Glutamatergic neuron (in vitro differentiated cells): ENCODE measurements at regions not wholly inside any gene's neighbourhood (a gene's known extent, or its start where the extent isn't known, plus 50 kb on each side); places are given as distances from the start of the nearest gene placed in this dataset.

Experiments used
- DNase-seq: peaks from one replicate; pipeline ENCODE4 v3.0.0; 2022
- H3K27ac Mint-ChIP-seq: one replicate; pipeline ENCODE4 v1.8.0; 2020; ENCODE audit warnings: mild to moderate bottlenecking, mixed read lengths, inconsistent platforms; ENCODE audit not compliant: unreplicated experiment
- H3K27me3 Mint-ChIP-seq: one replicate; pipeline ENCODE4 v1.8.0; 2020; ENCODE audit warnings: mild to moderate bottlenecking, moderate library complexity, mixed read lengths, inconsistent platforms; ENCODE audit not compliant: unreplicated experiment
- H3K36me3 Mint-ChIP-seq: one replicate; pipeline ENCODE4 v1.8.0; 2020; ENCODE audit warnings: mild to moderate bottlenecking, mixed read lengths, inconsistent platforms; ENCODE audit not compliant: unreplicated experiment
- H3K4me1 Mint-ChIP-seq: one replicate; pipeline ENCODE4 v1.8.0; 2020; ENCODE audit warnings: mild to moderate bottlenecking, low read depth, mixed read lengths, inconsistent platforms; ENCODE audit not compliant: unreplicated experiment
- H3K4me3 Mint-ChIP-seq: one replicate; pipeline ENCODE4 v1.8.0; 2020; ENCODE audit warnings: mild to moderate bottlenecking, mixed read lengths, inconsistent platforms; ENCODE audit not compliant: unreplicated experiment
- H3K9me3 Mint-ChIP-seq: one replicate; pipeline ENCODE4 v1.8.0; 2020; ENCODE audit warnings: mild to moderate bottlenecking, moderate library complexity, mixed read lengths, inconsistent platforms; ENCODE audit not compliant: unreplicated experiment
- TF ChIP-seq, protein P1 (sequence below): fragments of 200-600 bp; sonication (generic); IDR thresholded peaks from one replicate; pipeline ENCODE4 v1.5.0; 2021; ENCODE audit not compliant: partially characterized antibody, unreplicated experiment

DNA sequence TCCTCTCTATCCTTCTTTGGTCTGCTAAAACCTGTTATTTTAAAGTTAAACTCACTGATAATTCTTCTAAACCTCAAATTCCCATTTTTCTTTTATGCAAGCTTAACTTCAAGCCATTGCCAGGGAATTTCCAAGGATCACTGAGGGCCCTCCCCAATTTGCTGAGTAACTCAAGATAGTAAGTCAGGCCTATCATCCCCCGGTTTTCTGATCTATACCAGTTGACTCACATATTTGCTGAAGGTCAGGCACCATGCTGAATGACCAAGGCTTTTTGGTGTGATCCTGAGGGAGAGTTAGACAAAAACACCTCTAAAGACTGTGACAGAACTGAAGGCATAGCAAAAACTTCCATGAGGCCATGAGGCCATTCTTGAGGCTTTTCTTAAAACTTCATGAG is 1301.9 kb downstream of the PCDH7 start:
- TF ChIP-seq, protein P1, sequence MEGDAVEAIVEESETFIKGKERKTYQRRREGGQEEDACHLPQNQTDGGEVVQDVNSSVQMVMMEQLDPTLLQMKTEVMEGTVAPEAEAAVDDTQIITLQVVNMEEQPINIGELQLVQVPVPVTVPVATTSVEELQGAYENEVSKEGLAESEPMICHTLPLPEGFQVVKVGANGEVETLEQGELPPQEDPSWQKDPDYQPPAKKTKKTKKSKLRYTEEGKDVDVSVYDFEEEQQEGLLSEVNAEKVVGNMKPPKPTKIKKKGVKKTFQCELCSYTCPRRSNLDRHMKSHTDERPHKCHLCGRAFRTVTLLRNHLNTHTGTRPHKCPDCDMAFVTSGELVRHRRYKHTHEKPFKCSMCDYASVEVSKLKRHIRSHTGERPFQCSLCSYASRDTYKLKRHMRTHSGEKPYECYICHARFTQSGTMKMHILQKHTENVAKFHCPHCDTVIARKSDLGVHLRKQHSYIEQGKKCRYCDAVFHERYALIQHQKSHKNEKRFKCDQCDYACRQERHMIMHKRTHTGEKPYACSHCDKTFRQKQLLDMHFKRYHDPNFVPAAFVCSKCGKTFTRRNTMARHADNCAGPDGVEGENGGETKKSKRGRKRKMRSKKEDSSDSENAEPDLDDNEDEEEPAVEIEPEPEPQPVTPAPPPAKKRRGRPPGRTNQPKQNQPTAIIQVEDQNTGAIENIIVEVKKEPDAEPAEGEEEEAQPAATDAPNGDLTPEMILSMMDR = no peak
- Mint-ChIP-seq H3K36me3 (no peaks in the 10 kb centered on the region), H3K27ac (no peak overlapping the region), H3K4me1 (no peaks in the 10 kb centered on the region), H3K4me3 (no peak overlapping the region), H3K27me3 (no peaks in the 10 kb centered on the region), H3K9me3 (no peaks in the 10 kb centered on the region)
- no peak for DNase-seq

DNA sequence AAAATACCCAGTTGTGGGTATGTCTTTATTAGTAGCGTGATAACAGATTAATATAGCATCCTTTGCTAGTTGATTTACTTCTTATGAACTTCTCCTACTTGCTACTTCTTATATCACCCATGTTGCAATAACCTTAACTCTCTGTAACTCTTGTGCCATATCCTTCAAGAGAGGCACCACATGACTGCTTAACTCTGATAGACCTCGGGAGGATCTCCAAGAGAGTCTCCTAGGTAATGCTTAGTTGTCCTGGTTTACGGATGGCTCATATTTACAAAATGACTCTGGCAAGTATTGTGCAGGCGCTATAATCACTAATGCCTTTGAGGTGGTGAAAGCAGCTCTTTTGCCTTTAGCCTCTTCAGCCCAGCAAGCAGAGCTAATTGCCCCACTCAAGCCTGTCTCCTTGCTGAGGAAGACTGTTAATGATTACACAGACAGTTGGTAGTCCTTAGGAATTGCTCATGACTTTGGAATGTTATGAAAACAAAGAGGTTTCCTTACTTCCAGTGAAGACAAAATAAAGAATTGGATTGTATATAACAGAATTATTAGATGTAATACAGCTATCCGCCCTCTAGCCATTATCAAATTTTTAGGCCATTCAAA is 1305.8 kb downstream of the PCDH7 start:
- H3K4me3 Mint-ChIP-seq = no peak overlapping the region
- H3K27me3 Mint-ChIP-seq = no peaks in the 10 kb centered on the region
- TF ChIP-seq, protein P1 = no peak
- no peak for DNase-seq
- no peaks in the 10 kb centered on the region for H3K9me3 Mint-ChIP-seq
- H3K4me1 Mint-ChIP-seq = no peaks in the 10 kb centered on the region
- no peak overlapping the region for H3K27ac Mint-ChIP-seq
- no peaks in the 10 kb centered on the region for H3K36me3 Mint-ChIP-seq

DNA sequence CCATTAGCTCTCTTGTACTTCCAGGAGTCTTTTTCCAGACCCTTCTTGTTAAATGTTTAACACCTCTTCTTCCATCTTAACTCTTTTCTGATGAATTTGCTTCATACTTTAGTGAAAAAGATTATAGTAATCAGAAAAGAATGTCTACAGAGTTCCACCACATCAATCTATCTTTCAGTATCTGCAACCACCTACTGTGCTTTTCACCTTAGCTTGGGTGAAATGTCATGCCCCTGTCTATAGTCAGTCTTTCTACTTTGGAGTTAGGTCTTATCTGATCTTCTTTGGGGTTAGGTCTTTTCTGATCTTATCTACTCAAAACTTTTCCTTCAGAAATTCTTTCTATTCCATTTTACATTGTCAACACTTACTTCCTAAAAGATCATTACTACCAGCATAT is 1310.2 kb downstream of the PCDH7 start:
- H3K36me3 Mint-ChIP-seq = no peaks in the 10 kb centered on the region
- H3K27me3 Mint-ChIP-seq = no peaks in the 10 kb centered on the region
- no peaks in the 10 kb centered on the region for H3K9me3 Mint-ChIP-seq
- DNase-seq = no peak
- no peak overlapping the region for H3K4me3 Mint-ChIP-seq
- TF ChIP-seq, protein P1 = no peak
- no peak overlapping the region for H3K27ac Mint-ChIP-seq
- H3K4me1 Mint-ChIP-seq = no peaks in the 10 kb centered on the region

DNA sequence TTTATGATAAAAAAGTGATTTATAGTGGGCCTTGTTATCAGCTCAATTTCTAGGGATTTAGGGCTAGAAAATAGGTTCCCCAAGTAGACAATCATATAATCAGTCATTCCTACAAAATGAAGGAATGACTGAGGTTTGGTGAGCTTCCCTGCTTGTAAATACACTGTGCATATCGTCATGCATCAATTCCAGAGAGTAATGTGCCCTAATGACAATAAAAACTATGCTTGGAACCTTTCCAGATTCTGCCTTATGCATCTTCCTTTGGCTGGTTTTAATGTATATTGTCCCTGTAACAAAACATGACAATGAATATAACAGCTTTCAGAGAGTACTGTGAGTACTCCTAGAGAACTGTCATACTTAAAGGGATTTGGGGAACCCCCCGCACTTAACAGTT is 1310.9 kb downstream of the PCDH7 start:
- TF ChIP-seq, protein P1 = no peak
- H3K36me3 Mint-ChIP-seq = no peaks in the 10 kb centered on the region
- H3K27ac Mint-ChIP-seq = no peak overlapping the region
- DNase-seq = no peak
- H3K27me3 Mint-ChIP-seq = no peaks in the 10 kb centered on the region
- no peak overlapping the region for H3K4me3 Mint-ChIP-seq
- no peaks in the 10 kb centered on the region for H3K9me3 Mint-ChIP-seq
- H3K4me1 Mint-ChIP-seq = no peaks in the 10 kb centered on the region

DNA sequence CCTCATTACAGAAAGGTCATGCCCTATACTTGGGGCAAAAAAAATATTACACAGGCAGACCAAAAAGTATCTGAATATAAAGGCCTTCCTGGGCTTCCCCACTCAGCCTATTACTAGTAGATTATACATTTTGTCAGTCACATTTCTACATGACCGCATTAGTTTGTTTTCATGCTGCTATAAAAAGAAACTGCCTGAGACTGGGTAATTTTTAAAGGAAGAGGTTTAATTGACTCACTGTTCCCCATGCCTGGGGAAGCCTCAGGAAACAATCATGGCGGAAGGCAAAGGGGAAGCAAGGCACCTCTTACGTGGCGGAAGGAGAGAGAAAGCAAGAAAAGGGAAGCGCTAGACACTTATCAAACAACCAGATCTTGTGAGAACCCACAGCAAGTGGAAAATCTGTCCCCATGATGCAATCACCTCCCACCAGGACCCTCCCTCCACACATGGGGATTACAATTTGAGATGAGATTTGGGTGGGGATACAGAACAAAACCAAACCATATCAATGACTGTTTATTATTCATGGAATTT is 1312.0 kb downstream of the PCDH7 start:
- H3K9me3 Mint-ChIP-seq = no peaks in the 10 kb centered on the region
- TF ChIP-seq, protein P1 = no peak
- H3K27me3 Mint-ChIP-seq = no peaks in the 10 kb centered on the region
- H3K4me1 Mint-ChIP-seq = no peaks in the 10 kb centered on the region
- no peak overlapping the region for H3K27ac Mint-ChIP-seq
- no peak overlapping the region for H3K4me3 Mint-ChIP-seq
- DNase-seq = no peak
- no peaks in the 10 kb centered on the region for H3K36me3 Mint-ChIP-seq
